K562 (cell line): ENCODE measurements at regions not wholly inside any gene's neighbourhood (a gene's known extent, or its start where the extent isn't known, plus 50 kb on each side); places are given as distances from the start of the nearest gene placed in this dataset.

Source experiments
- ARID3A ChIP-seq: IDR thresholded peaks from 2 replicates; pipeline ENCODE4 v1.6.1; 2012; ENCODE audit warnings: low read depth, low read length, improper control_type of control experiment, borderline replicate concordance
- CBX5 ChIP-seq: IDR thresholded peaks from 2 replicates; pipeline ENCODE4 v1.6.1; 2014; ENCODE audit warnings: low read depth, borderline replicate concordance
- CTCFL ChIP-seq: IDR thresholded peaks from 2 replicates; pipeline ENCODE4 v1.6.1; 2011; ENCODE audit warnings: borderline replicate concordance, low read depth, mild to moderate bottlenecking, moderate library complexity, low read length; ENCODE audit not compliant: insufficient read depth, poor library complexity, severe bottlenecking
- MEF2D ChIP-seq: conservative IDR thresholded peaks from 2 replicates; pipeline ENCODE4 v1.6.1; 2016; ENCODE audit warnings: low read depth, missing genetic modification characterization, missing compliant biosample characterization
- MNT ChIP-seq, 2 experiments: fragments of 450-650 bp; conservative IDR thresholded peaks; 2 replicates each; pipeline ENCODE4 v1.6.1; 2017; ENCODE audit warnings: mild to moderate bottlenecking in 2 of 2, moderate library complexity in 2 of 2
- MXI1 ChIP-seq: IDR thresholded peaks from 2 replicates; pipeline ENCODE4 v1.6.1; 2011; ENCODE audit warnings: low read depth, mild to moderate bottlenecking, improper control_type of control experiment, low read length
- NEUROD1 ChIP-seq: fragments of 150-350 bp; IDR thresholded peaks from 2 replicates; pipeline ENCODE4 v1.6.1; 2014; ENCODE audit warnings: borderline replicate concordance, low read length, low read depth; ENCODE audit not compliant: partially characterized antibody
- NONO ChIP-seq, 2 experiments: fragments of 200-400 bp in 1 of 2; fragments of 450-650 bp in 1 of 2; formaldehyde crosslinking in 1 of 2; IDR thresholded peaks; 2 replicates each; pipeline ENCODE4 v1.6.1; 2017; ENCODE audit warnings: low read depth in 2 of 2, mild to moderate bottlenecking in 2 of 2, moderate library complexity in 2 of 2, low read length in 1 of 2
- PCBP2 ChIP-seq: fragments of 200-400 bp; formaldehyde crosslinking; IDR thresholded peaks from 2 replicates; pipeline ENCODE4 v1.6.1; 2018; ENCODE audit warnings: low read length, low read depth, mild to moderate bottlenecking, moderate library complexity; ENCODE audit not compliant: poor library complexity, severe bottlenecking
- PRPF4 ChIP-seq: fragments of 200-400 bp; formaldehyde crosslinking; IDR thresholded peaks from one replicate; pipeline ENCODE4 v1.6.1; 2017; ENCODE audit warnings: low read length, low read depth, mild to moderate bottlenecking; ENCODE audit not compliant: insufficient read depth, poor library complexity, severe bottlenecking
- RFX1 ChIP-seq: fragments of 450-650 bp; IDR thresholded peaks from 2 replicates; pipeline ENCODE4 v1.6.1; 2016; ENCODE audit warnings: mild to moderate bottlenecking, moderate library complexity
- SMAD1 ChIP-seq: fragments of 150-350 bp; IDR thresholded peaks from 2 replicates; pipeline ENCODE4 v1.6.1; 2014; ENCODE audit warnings: low read length, low read depth; ENCODE audit not compliant: partially characterized antibody
- TBP ChIP-seq: optimal IDR thresholded peaks from 2 replicates; pipeline ENCODE3; 2011; ENCODE audit warnings: low read depth, low read length, improper control_type of control experiment
- TFE3 ChIP-seq: fragments of 450-650 bp; formaldehyde crosslinking; IDR thresholded peaks from 2 replicates; pipeline ENCODE4 v1.4.0; 2020; ENCODE audit warnings: mild to moderate bottlenecking, mixed read lengths
- USF1 ChIP-seq: sonication (generic); formaldehyde crosslinking; IDR thresholded peaks from 2 replicates; pipeline ENCODE4 v1.9.0; 2022; ENCODE audit warnings: mild to moderate bottlenecking, missing genetic modification reagents
- ZKSCAN1 ChIP-seq: fragments of 150-350 bp; IDR thresholded peaks from 2 replicates; pipeline ENCODE4 v1.6.1; 2016; ENCODE audit warnings: low read depth, low read length
- ZNF224 ChIP-seq: sonication (generic); formaldehyde crosslinking; IDR thresholded peaks from 2 replicates; pipeline ENCODE4 v1.8.0; 2022; ENCODE audit warnings: mild to moderate bottlenecking, missing genetic modification reagents
- ZSCAN32 ChIP-seq: fragments of 450-650 bp; formaldehyde crosslinking; IDR thresholded peaks from 2 replicates; pipeline ENCODE4 v1.4.0; 2020; ENCODE audit warnings: mild to moderate bottlenecking, moderate library complexity

GRCh38 chr12:123034022-123034541 lies 53.6 kb downstream of the ARL6IP4 start (continued):
- TF ChIP-seq RFX1 (no peak), USF1 (CRISPR knock-in tag) (no peak), ZSCAN32 (CRISPR knock-in tag) (no peak), TFE3 (CRISPR knock-in tag) (no peak), NONO (IDR thresholded peaks at IDR 0.05; ENCODE audit: low read depth in 2 of 2, low read length in 1 of 2) (no peak), PCBP2 (no peak), MEF2D (tag) (no peak), PRPF4 (no peak), CTCFL (no peak), TBP (no peak), ARID3A (no peak), MNT (conservative IDR thresholded peaks at IDR 0.05) (peak in 1 of 2 experiments; percentile 10; a peak in 1 of 4 replicates), ZKSCAN1 (no peak), CBX5 (no peak), NEUROD1 (peak; percentile 36), ZNF224 (CRISPR knock-in tag) (no peak), SMAD1 (peak; percentile 15), MXI1 (no peak)
- TF ChIP-seq, all 486 proteins: peak for 52
